ENCODE measurements at regions not wholly inside any gene's neighbourhood (a gene's known extent, or its start where the extent isn't known, plus 50 kb on each side); places are given as distances from the start of the nearest gene placed in this dataset.

GRCh38 chr3:157793745-157794144, 290.5 kb upstream of the VEPH1 start:
- H3K27me3 Mint-ChIP-seq (ENCODE audit: low read depth) = no peaks in the 10 kb centered on the region
- H3K4me1 Mint-ChIP-seq (ENCODE audit: low read depth) = peaks cover 14% of the 10 kb centered on the region
- H3K27ac Mint-ChIP-seq (ENCODE audit: unreplicated experiment) = no peak overlapping the region
- no peaks in the 10 kb centered on the region for H3K36me3 Mint-ChIP-seq (ENCODE audit: low read depth)
- no peak for TF ChIP-seq CTCF (IDR thresholded peaks at IDR 0.05)
- no peak overlapping the region for H3K4me3 Mint-ChIP-seq (ENCODE audit: unreplicated experiment)
- peaks cover 5% of the 10 kb centered on the region for H3K9me3 Mint-ChIP-seq (ENCODE audit: low read depth)
- DNase-seq (ENCODE audit: low spot score) = no peak

GRCh38 chr3:157789162-157789561, 285.9 kb upstream of the VEPH1 start:
- peaks cover 27% of the 10 kb centered on the region for H3K4me1 Mint-ChIP-seq (ENCODE audit: low read depth)
- no peaks in the 10 kb centered on the region for H3K27me3 Mint-ChIP-seq (ENCODE audit: low read depth)
- no peak overlapping the region for H3K27ac Mint-ChIP-seq (ENCODE audit: unreplicated experiment)
- no peaks in the 10 kb centered on the region for H3K9me3 Mint-ChIP-seq (ENCODE audit: low read depth)
- no peaks in the 10 kb centered on the region for H3K36me3 Mint-ChIP-seq (ENCODE audit: low read depth)
- DNase-seq (ENCODE audit: low spot score) = no peak
- TF ChIP-seq CTCF (IDR thresholded peaks at IDR 0.05) = no peak
- H3K4me3 Mint-ChIP-seq (ENCODE audit: unreplicated experiment) = no peak overlapping the region

- DNase-seq (ENCODE audit: low spot score) = no peak
- no peak overlapping the region for H3K4me3 Mint-ChIP-seq (ENCODE audit: unreplicated experiment)
- TF ChIP-seq CTCF (IDR thresholded peaks at IDR 0.05) = no peak
- no peaks in the 10 kb centered on the region for H3K9me3 Mint-ChIP-seq (ENCODE audit: low read depth)
- no peaks in the 10 kb centered on the region for H3K36me3 Mint-ChIP-seq (ENCODE audit: low read depth)
- H3K27ac Mint-ChIP-seq (ENCODE audit: unreplicated experiment) = peak overlapping the region; percentile 45
- no peaks in the 10 kb centered on the region for H3K27me3 Mint-ChIP-seq (ENCODE audit: low read depth)
- H3K4me1 Mint-ChIP-seq (ENCODE audit: low read depth) = peaks cover 34% of the 10 kb centered on the region
Observed at GRCh38 chr3:157786618-157787017, 283.4 kb upstream of the VEPH1 start.

- H3K4me3 Mint-ChIP-seq (ENCODE audit: unreplicated experiment) = no peak overlapping the region
Observed at GRCh38 chr3:157786211-157786610, 283.0 kb upstream of the VEPH1 start.

GRCh38 chr3:157785102-157785826, 282.0 kb upstream of the VEPH1 start:
- Mint-ChIP-seq H3K4me3 (ENCODE audit: unreplicated experiment) (no peak overlapping the region), H3K27ac (ENCODE audit: unreplicated experiment) (peak overlapping the region; percentile 76), H3K36me3 (ENCODE audit: low read depth) (no peaks in the 10 kb centered on the region), H3K4me1 (ENCODE audit: low read depth) (peaks cover 34% of the 10 kb centered on the region), H3K9me3 (ENCODE audit: low read depth) (no peaks in the 10 kb centered on the region), H3K27me3 (ENCODE audit: low read depth) (no peaks in the 10 kb centered on the region)
- TF ChIP-seq CTCF (IDR thresholded peaks at IDR 0.05) = no peak
- no peak for DNase-seq (ENCODE audit: low spot score)

More at GRCh38 chr3:157786211-157786610, 283.0 kb upstream of the VEPH1 start:
- no peaks in the 10 kb centered on the region for H3K9me3 Mint-ChIP-seq (ENCODE audit: low read depth)
- DNase-seq (ENCODE audit: low spot score) = no peak
- H3K27ac Mint-ChIP-seq (ENCODE audit: unreplicated experiment) = peak overlapping the region; percentile 45
- peaks cover 34% of the 10 kb centered on the region for H3K4me1 Mint-ChIP-seq (ENCODE audit: low read depth)
- no peaks in the 10 kb centered on the region for H3K27me3 Mint-ChIP-seq (ENCODE audit: low read depth)
- TF ChIP-seq CTCF (IDR thresholded peaks at IDR 0.05) = no peak
- H3K36me3 Mint-ChIP-seq (ENCODE audit: low read depth) = no peaks in the 10 kb centered on the region
